Neutrophil (primary cell): ENCODE measurements at regions not wholly inside any gene's neighbourhood (a gene's known extent, or its start where the extent isn't known, plus 50 kb on each side); places are given as distances from the start of the nearest gene placed in this dataset.

ENCODE experiments used
- H3K27ac ChIP-seq: fragments of 200-600 bp; sonication (generic); 2 replicates; pipeline ENCODE4 v1.5.1; 2016; ENCODE audit warnings: mild to moderate bottlenecking, moderate library complexity
- H3K27me3 ChIP-seq: fragments of 200-600 bp; sonication (generic); 2 replicates; pipeline ENCODE4 v1.6.0; 2016; ENCODE audit warnings: mild to moderate bottlenecking
- H3K36me3 ChIP-seq: fragments of 200-600 bp; sonication (generic); 2 replicates; pipeline ENCODE4 v1.5.1; 2017
- H3K4me1 ChIP-seq, 2 experiments: fragments of 200-600 bp in 1 of 2; sonication (generic) in 1 of 2; 1 replicate in 1 of 2; 2 replicates in 1 of 2; pipeline versions ENCODE4 v1.5.1 to v1.6.1; 2013 to 2016; ENCODE audit warnings: low read depth in 1 of 2, low read length in 1 of 2, mild to moderate bottlenecking in 1 of 2, moderate library complexity in 1 of 2; ENCODE audit not compliant: control insufficient read depth in 1 of 2, insufficient read depth in 1 of 2
- H3K4me3 ChIP-seq, 2 experiments: fragments of 200-600 bp in 1 of 2; sonication (generic) in 1 of 2; 1 replicate in 1 of 2; 2 replicates in 1 of 2; pipeline ENCODE4 v1.5.1; 2013 to 2016; ENCODE audit warnings: low read depth in 1 of 2, low read length in 1 of 2, mild to moderate bottlenecking in 1 of 2, moderate library complexity in 1 of 2
- H3K9me3 ChIP-seq: fragments of 200-600 bp; sonication (generic); 2 replicates; pipeline ENCODE4 v1.5.1; 2016
- CTCF ChIP-seq: fragments of 200-600 bp; sonication (generic); IDR thresholded peaks from 2 replicates; pipeline ENCODE4 v1.5.1; 2016; ENCODE audit warnings: antibody characterized with exemption

DNA sequence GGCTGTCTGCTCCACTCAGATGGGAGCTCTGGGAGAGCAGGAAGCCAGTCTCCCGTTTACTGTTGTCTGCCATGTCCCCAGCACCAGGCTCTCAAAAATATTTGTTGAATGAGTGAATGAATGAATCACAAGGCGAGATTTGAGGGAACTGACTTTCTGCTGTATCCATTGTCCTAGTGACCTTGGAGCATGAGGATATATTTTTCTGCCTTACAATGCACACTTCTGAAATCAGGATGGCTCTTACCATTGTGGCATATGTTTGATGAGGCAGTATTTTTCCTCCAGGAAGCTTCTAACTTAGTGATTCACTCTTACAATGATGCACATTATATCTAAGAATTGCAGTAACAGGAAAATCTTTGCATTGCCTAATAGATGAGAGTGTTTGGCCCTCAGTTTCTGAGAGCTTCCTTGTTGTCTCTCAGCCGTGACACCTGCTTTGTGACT is 136.4 kb downstream of the RPS24 start:
- H3K27me3 ChIP-seq = no peaks in the 10 kb centered on the region
- no peaks in the 10 kb centered on the region for H3K4me1 ChIP-seq
- no peaks in the 10 kb centered on the region for H3K9me3 ChIP-seq
- no peak for TF ChIP-seq CTCF
- H3K4me3 ChIP-seq = no peak overlapping the region
- no peak overlapping the region for H3K27ac ChIP-seq
- no peaks in the 10 kb centered on the region for H3K36me3 ChIP-seq

GRCh38 chr10:78171633-78172400 is 138.2 kb downstream of the RPS24 start:
- no peaks in the 10 kb centered on the region for H3K36me3 ChIP-seq
- H3K27me3 ChIP-seq = no peaks in the 10 kb centered on the region
- no peak for TF ChIP-seq CTCF
- no peak overlapping the region for H3K4me3 ChIP-seq
- H3K4me1 ChIP-seq = no peaks in the 10 kb centered on the region
- no peaks in the 10 kb centered on the region for H3K9me3 ChIP-seq
- no peak overlapping the region for H3K27ac ChIP-seq

DNA sequence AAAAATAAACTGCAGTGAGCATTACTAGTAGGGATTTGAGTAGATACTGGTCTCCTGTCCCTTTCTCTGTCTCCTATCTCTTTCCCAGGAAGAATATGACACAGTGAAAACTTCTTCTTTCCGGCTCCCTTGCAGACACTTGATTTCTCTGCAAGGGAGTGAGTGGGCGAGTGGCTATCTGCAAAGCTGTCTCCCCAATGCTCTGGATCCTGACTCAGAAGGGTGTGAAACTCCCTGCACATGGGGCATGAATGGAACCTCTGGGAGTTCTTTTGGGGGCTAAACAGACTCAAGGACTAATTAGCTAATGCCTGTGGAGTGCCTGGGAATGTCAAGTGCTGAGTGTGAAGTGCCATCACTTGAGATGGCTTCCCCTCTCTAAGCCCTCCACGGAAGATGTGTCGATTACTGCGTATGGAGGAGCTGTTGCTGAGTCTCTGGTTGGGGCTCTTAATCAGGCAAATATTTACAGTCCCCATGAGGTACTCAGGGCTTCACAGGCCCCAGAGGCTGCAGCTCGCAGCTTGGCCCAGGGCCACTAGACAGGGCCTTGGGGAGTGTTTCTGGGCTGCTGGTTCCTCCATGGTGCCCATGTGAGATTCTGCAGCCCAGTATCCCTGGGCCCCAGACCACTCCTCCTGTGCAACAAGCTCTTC is 139.8 kb downstream of the RPS24 start:
- Histone ChIP-seq H3K4me3 (no peak overlapping the region), H3K36me3 (no peaks in the 10 kb centered on the region), H3K9me3 (no peaks in the 10 kb centered on the region), H3K27ac (no peak overlapping the region), H3K4me1 (no peaks in the 10 kb centered on the region), H3K27me3 (no peaks in the 10 kb centered on the region)
- no peak for TF ChIP-seq CTCF

DNA sequence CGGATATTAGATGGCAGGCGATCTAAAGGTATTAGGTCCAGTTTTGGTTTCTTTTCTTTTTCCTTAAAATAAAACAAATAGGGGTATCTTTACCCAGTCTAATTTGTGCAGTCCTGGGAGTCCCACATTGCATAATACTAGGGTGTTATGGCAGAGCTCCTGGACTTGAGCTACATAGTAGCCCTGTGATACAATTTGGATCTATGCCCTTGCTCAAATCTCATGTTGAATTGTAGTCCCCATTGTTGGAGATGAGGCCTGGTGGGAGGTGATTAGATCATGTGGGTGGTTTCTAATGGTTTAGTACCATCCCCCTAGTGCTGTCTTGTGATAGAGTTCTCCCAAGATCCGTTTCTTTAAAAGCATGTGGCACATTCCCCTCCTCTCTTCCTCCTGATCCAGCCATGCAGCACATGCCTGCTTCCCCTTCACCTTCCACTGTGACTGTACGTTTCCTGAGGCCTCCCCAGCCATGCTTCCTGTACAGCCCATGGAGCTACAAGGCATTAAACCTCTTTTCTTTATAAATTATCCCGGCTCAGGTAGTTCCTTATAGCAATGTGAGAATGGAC is 141.9 kb downstream of the RPS24 start:
- H3K36me3 ChIP-seq = no peaks in the 10 kb centered on the region
- no peak overlapping the region for H3K27ac ChIP-seq
- no peak for TF ChIP-seq CTCF
- H3K27me3 ChIP-seq = no peaks in the 10 kb centered on the region
- no peaks in the 10 kb centered on the region for H3K4me1 ChIP-seq
- H3K9me3 ChIP-seq = no peaks in the 10 kb centered on the region
- no peak overlapping the region for H3K4me3 ChIP-seq

- H3K27me3 ChIP-seq = no peaks in the 10 kb centered on the region
- H3K27ac ChIP-seq = no peak overlapping the region
- no peaks in the 10 kb centered on the region for H3K9me3 ChIP-seq
- H3K4me3 ChIP-seq = no peak overlapping the region
- H3K36me3 ChIP-seq = no peaks in the 10 kb centered on the region
- TF ChIP-seq CTCF = no peak
- no peaks in the 10 kb centered on the region for H3K4me1 ChIP-seq
Measured at GRCh38 chr10:78176320-78177317, 143.0 kb downstream of the RPS24 start.
